H1 (cell line): ENCODE measurements at regions not wholly inside any gene's neighbourhood (a gene's known extent, or its start where the extent isn't known, plus 50 kb on each side); places are given as distances from the start of the nearest gene placed in this dataset.

Source experiments
- JUN ChIP-seq: IDR thresholded peaks from 2 replicates; pipeline ENCODE4 v1.6.1; 2011; ENCODE audit warnings: low read depth, mild to moderate bottlenecking, improper control_type of control experiment, low read length

- no peak for TF ChIP-seq JUN
- TF ChIP-seq, all 59 proteins: peak for 0
Measured at GRCh38 chr2:228860601-228861285, 410.3 kb downstream of the PID1 start (continued).
